Fibroblast of lung (primary cell): ENCODE measurements at regions not wholly inside any gene's neighbourhood (a gene's known extent, or its start where the extent isn't known, plus 50 kb on each side); places are given as distances from the start of the nearest gene placed in this dataset.

ENCODE experiments used
- DNase-seq, 2 donors: peaks; one replicate each; pipeline versions ENCODE4 v3.0.0 to v3.0.0-alpha.2; 2010; ENCODE audit warnings: low read depth in 2 of 2
- H2AFZ ChIP-seq: 2 replicates; pipeline ENCODE4 v1.5.1; 2012; ENCODE audit warnings: low read length, control low read depth, inconsistent platforms
- H3K27ac ChIP-seq: 2 replicates; pipeline ENCODE4 v1.5.1; 2011; ENCODE audit warnings: low read length, control low read depth; ENCODE audit not compliant: insufficient read depth
- H3K27me3 ChIP-seq: 2 replicates; pipeline ENCODE4 v1.5.1; 2011; ENCODE audit warnings: mild to moderate bottlenecking, low read length; ENCODE audit not compliant: control insufficient read depth, insufficient read depth
- H3K36me3 ChIP-seq: 2 replicates; pipeline ENCODE4 v1.5.1; 2011; ENCODE audit warnings: low read length; ENCODE audit not compliant: control insufficient read depth, insufficient read depth
- H3K4me1 ChIP-seq: 2 replicates; pipeline ENCODE4 v1.5.1; 2011; ENCODE audit warnings: low read length; ENCODE audit not compliant: control insufficient read depth, insufficient read depth; ENCODE audit errors: extremely low read depth
- H3K4me2 ChIP-seq: 2 replicates; pipeline ENCODE4 v1.5.1; 2011; ENCODE audit warnings: low read length, control low read depth; ENCODE audit not compliant: insufficient read depth; ENCODE audit errors: extremely low read depth
- H3K4me3 ChIP-seq, 4 experiments: fragments of 200-600 bp in 1 of 4; sonication (generic) in 1 of 4; replicated peaks in 1 of 4; 2 replicates each; pipeline ENCODE4 v1.5.1; 2011 to 2016; ENCODE audit warnings: low read length in 4 of 4, low read depth in 3 of 4, mild to moderate bottlenecking in 3 of 4, control low read depth in 2 of 4, inconsistent platforms in 1 of 4, mixed read lengths in 1 of 4; ENCODE audit not compliant: insufficient read depth in 1 of 4; ENCODE audit errors: control extremely low read depth in 1 of 4
- H3K79me2 ChIP-seq: 2 replicates; pipeline ENCODE4 v1.5.1; 2012; ENCODE audit warnings: mild to moderate bottlenecking, low read length, inconsistent platforms; ENCODE audit not compliant: control insufficient read depth, insufficient read depth
- H3K9ac ChIP-seq: 2 replicates; pipeline ENCODE4 v1.5.1; 2011; ENCODE audit warnings: mild to moderate bottlenecking, low read length, control low read depth; ENCODE audit not compliant: insufficient read depth
- H3K9me3 ChIP-seq: 2 replicates; pipeline ENCODE4 v1.5.1; 2012; ENCODE audit warnings: low read depth, low read length; ENCODE audit not compliant: control insufficient read depth, insufficient read depth
- H4K20me1 ChIP-seq: 2 replicates; pipeline ENCODE4 v1.5.1; 2011; ENCODE audit warnings: low read length; ENCODE audit not compliant: control insufficient read depth, insufficient read depth; ENCODE audit errors: extremely low read depth
- CTCF ChIP-seq, 2 donors: IDR thresholded peaks in 1 of 2; conservative IDR thresholded peaks in 1 of 2; 1 replicate in 1 of 2; 2 replicates in 1 of 2; pipeline ENCODE4 v1.5.1; 2011 to 2012; ENCODE audit warnings: low read length in 2 of 2, control low read depth in 1 of 2, inconsistent platforms in 1 of 2, low read depth in 1 of 2, mild to moderate bottlenecking in 1 of 2
- EZH2 ChIP-seq: IDR thresholded peaks from 2 replicates; pipeline ENCODE4 v1.5.1; 2012; ENCODE audit warnings: low read length, control low read depth, mild to moderate bottlenecking; ENCODE audit errors: missing control alignments

- Histone ChIP-seq H3K9me3 (no peaks in the 10 kb centered on the region), H3K4me2 (no peak overlapping the region), H2AFZ (no peak overlapping the region), H4K20me1 (no peaks in the 10 kb centered on the region), H3K9ac (no peak overlapping the region), H3K27ac (no peak overlapping the region), H3K36me3 (no peaks in the 10 kb centered on the region), H3K27me3 (no peaks in the 10 kb centered on the region), H3K79me2 (no peaks in the 10 kb centered on the region), H3K4me3 (no peak overlapping the region), H3K4me1 (no peaks in the 10 kb centered on the region)
- no peak for DNase-seq
- TF ChIP-seq EZH2: no peak
- TF ChIP-seq CTCF (conservative IDR thresholded peaks at IDR 0.05 in 1 of 2, IDR thresholded peaks at IDR 0.05 in 1 of 2; ENCODE audit: low read depth in 1 of 2, low read length in 2 of 2): no peak
These were observed 453.5 kb upstream of the TPK1 start for GRCh38 chr7:145289384-145289783.

- DNase-seq: no peak
- Histone ChIP-seq H3K79me2 (no peaks in the 10 kb centered on the region), H3K4me3 (no peak overlapping the region), H3K27ac (no peak overlapping the region), H4K20me1 (no peaks in the 10 kb centered on the region), H2AFZ (no peak overlapping the region), H3K36me3 (no peaks in the 10 kb centered on the region), H3K4me2 (no peak overlapping the region), H3K9me3 (no peaks in the 10 kb centered on the region), H3K27me3 (no peaks in the 10 kb centered on the region), H3K9ac (no peak overlapping the region), H3K4me1 (no peaks in the 10 kb centered on the region)
- no peak for TF ChIP-seq EZH2
- no peak for TF ChIP-seq CTCF (conservative IDR thresholded peaks at IDR 0.05 in 1 of 2, IDR thresholded peaks at IDR 0.05 in 1 of 2; ENCODE audit: low read depth in 1 of 2, low read length in 2 of 2)
These were observed 440.3 kb upstream of the TPK1 start for GRCh38 chr7:145276118-145276517.

GRCh38 chr7:145269418-145270161, 433.7 kb upstream of the TPK1 start:
- DNase-seq: no peak
- Histone ChIP-seq H3K9me3 (no peaks in the 10 kb centered on the region), H3K79me2 (no peaks in the 10 kb centered on the region), H4K20me1 (no peaks in the 10 kb centered on the region), H3K9ac (no peak overlapping the region), H3K4me3 (no peak overlapping the region), H3K27ac (no peak overlapping the region), H3K36me3 (no peaks in the 10 kb centered on the region), H3K4me2 (no peak overlapping the region), H3K27me3 (no peaks in the 10 kb centered on the region), H3K4me1 (no peaks in the 10 kb centered on the region), H2AFZ (no peak overlapping the region)
- TF ChIP-seq EZH2 (no peak), CTCF (conservative IDR thresholded peaks at IDR 0.05 in 1 of 2, IDR thresholded peaks at IDR 0.05 in 1 of 2; ENCODE audit: low read depth in 1 of 2, low read length in 2 of 2) (no peak)
